ENCODE measurements at regions not wholly inside any gene's neighbourhood (a gene's known extent, or its start where the extent isn't known, plus 50 kb on each side); places are given as distances from the start of the nearest gene placed in this dataset.

- no peak for DNase-seq
These were observed 65.3 kb upstream of the PPP1R26 start for GRCh38 chr9:135414293-135414692.

- no peak for DNase-seq
These were observed 64.0 kb upstream of the PPP1R26 start for GRCh38 chr9:135415586-135415985.

GRCh38 chr9:135416664-135417290, 62.8 kb upstream of the PPP1R26 start:
- DNase-seq, result no peak

- DNase-seq, result no peak
These were observed 61.4 kb upstream of the PPP1R26 start for GRCh38 chr9:135418161-135418560.

GRCh38 chr9:135419106-135419505, 60.5 kb upstream of the PPP1R26 start:
- DNase-seq, result no peak

GRCh38 chr9:135422341-135422944, 57.1 kb upstream of the PPP1R26 start:
- no peak for DNase-seq

GRCh38 chr9:135423725-135424124, 55.9 kb upstream of the PPP1R26 start:
- no peak for DNase-seq
